ENCODE measurements at regions not wholly inside any gene's neighbourhood (a gene's known extent, or its start where the extent isn't known, plus 50 kb on each side); places are given as distances from the start of the nearest gene placed in this dataset.

GRCh38 chr11:27907091-27907490 lies 200.9 kb downstream of the KIF18A start:
- no peak for DNase-seq (ENCODE audit: low read depth)

- DNase-seq (ENCODE audit: low read depth): peak; percentile 59
Observed at GRCh38 chr11:27904358-27905055, 203.4 kb downstream of the KIF18A start.

- DNase-seq (ENCODE audit: low read depth): peak; percentile 72
Observed at GRCh38 chr11:27902981-27903624, 202.8 kb upstream of the BDNF start.

- no peak for DNase-seq (ENCODE audit: low read depth)
Observed at GRCh38 chr11:27898166-27898565, 197.9 kb upstream of the BDNF start.

GRCh38 chr11:27896096-27896495 lies 195.8 kb upstream of the BDNF start:
- DNase-seq (ENCODE audit: low read depth): no peak

GRCh38 chr11:27894552-27894951 lies 194.3 kb upstream of the BDNF start:
- DNase-seq (ENCODE audit: low read depth): no peak

- DNase-seq (ENCODE audit: low read depth): no peak
Observed at GRCh38 chr11:27886857-27887256, 186.6 kb upstream of the BDNF start.

- no peak for DNase-seq (ENCODE audit: low read depth)
Observed at GRCh38 chr11:27882066-27882697, 181.9 kb upstream of the BDNF start.

- DNase-seq (ENCODE audit: low read depth): no peak
Observed at GRCh38 chr11:27875831-27876775, 175.8 kb upstream of the BDNF start.

GRCh38 chr11:27874998-27875830 lies 175.0 kb upstream of the BDNF start:
- no peak for DNase-seq (ENCODE audit: low read depth)

- DNase-seq (ENCODE audit: low read depth): no peak
Observed at GRCh38 chr11:27873664-27874063, 173.4 kb upstream of the BDNF start.

GRCh38 chr11:27871056-27871455 lies 170.8 kb upstream of the BDNF start:
- no peak for DNase-seq (ENCODE audit: low read depth)

- no peak for DNase-seq (ENCODE audit: low read depth)
Observed at GRCh38 chr11:27869701-27870100, 169.4 kb upstream of the BDNF start.

- DNase-seq (ENCODE audit: low read depth): no peak
Observed at GRCh38 chr11:27868709-27869108, 168.5 kb upstream of the BDNF start.

- DNase-seq (ENCODE audit: low read depth): no peak
Observed at GRCh38 chr11:27868226-27868625, 168.0 kb upstream of the BDNF start.

GRCh38 chr11:27865105-27865504 lies 164.8 kb upstream of the BDNF start:
- DNase-seq (ENCODE audit: low read depth): no peak

- DNase-seq (ENCODE audit: low read depth): no peak
Observed at GRCh38 chr11:27864611-27865010, 164.4 kb upstream of the BDNF start.

GRCh38 chr11:27864091-27864491 lies 163.8 kb upstream of the BDNF start:
- no peak for DNase-seq (ENCODE audit: low read depth)

- no peak for DNase-seq (ENCODE audit: low read depth)
Observed at GRCh38 chr11:27863637-27864036, 163.4 kb upstream of the BDNF start.

- DNase-seq (ENCODE audit: low read depth): peak; percentile 86
Observed at GRCh38 chr11:27861706-27862430, 161.6 kb upstream of the BDNF start.

GRCh38 chr11:27860811-27861210 lies 160.6 kb upstream of the BDNF start:
- DNase-seq (ENCODE audit: low read depth): no peak

Measured in GM04503 (cell line).